ENCODE measurements at regions not wholly inside any gene's neighbourhood (a gene's known extent, or its start where the extent isn't known, plus 50 kb on each side); places are given as distances from the start of the nearest gene placed in this dataset.
A peak's percentile ranks its signal among the peaks of the same experiment; 100 is the strongest.

DNA sequence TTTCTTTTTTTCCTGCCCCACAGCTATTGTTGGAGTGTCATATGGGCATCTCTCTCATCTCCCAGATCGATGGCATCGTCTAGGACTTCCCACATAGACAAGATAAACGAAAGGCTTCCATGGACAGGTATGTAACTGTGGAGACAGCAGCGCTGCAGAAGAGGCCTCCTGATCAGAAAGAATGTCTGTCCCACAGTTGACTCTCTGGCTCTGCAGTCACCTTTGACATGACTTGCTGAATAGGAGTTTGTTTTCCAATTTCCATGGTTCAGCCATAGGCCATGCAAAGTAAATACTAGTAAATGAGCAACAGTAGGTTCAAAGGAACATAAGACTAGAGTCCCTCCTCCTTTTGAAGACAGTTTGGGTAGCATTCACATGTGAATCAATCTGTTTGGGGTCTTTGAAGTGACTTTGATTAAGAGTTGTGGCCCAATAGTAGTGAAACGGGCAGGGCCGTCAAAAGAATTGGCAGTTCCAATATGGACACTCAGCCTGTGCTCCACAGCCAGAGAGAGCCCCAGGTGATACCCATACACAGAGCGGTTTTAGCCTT lies 134.7 kb upstream of the IFNGR1 start:
- no peak for DNase-seq (ENCODE audit: low read depth)

- no peak for DNase-seq (ENCODE audit: low read depth)
Measured at GRCh38 chr6:137353346-137353745, 134.2 kb upstream of the IFNGR1 start.

- no peak for DNase-seq (ENCODE audit: low read depth)
Measured at GRCh38 chr6:137352859-137353258, 133.7 kb upstream of the IFNGR1 start.

DNA sequence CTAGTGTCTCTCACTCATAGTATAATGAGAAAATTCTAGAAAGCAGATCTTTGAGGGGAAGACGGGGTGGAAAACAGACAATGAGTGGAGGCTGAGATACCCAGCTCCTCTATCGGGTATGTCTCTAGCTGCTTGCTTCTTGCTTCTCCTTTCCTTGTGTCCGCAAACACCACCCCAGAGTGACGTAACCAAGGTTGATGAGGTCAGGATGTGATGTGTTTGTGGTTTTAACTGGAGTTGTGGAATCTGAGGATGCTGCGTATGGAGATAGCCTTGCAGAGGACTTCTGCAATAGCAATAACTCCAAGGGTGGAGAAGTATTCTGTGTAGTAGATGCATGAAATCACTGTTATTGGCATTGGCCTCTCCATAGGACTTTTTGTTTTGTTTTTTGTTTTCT lies 132.7 kb upstream of the IFNGR1 start:
- no peak for DNase-seq (ENCODE audit: low read depth)

DNA sequence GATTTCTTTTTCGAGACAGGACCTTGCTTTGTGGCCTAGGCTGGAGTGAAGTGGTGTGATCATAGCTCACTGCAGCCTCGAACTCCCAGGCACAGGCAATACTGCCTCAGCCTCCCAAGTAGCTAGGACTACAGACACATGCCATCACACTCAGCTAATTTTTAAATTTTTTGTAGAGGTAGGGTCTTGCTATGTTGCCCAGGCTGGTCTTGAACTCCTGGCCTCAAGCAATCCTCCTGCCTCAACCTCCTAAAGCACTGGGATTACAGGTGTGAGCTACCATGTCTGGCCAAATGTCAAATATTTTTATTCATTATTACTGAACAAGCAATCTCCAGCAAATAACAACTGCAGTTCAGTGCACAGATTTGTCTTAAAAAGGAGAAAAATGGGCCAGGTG lies 131.7 kb upstream of the IFNGR1 start:
- no peak for DNase-seq (ENCODE audit: low read depth)

- no peak for DNase-seq (ENCODE audit: low read depth)
Measured at GRCh38 chr6:137349856-137350830, 131.0 kb upstream of the IFNGR1 start.

DNA sequence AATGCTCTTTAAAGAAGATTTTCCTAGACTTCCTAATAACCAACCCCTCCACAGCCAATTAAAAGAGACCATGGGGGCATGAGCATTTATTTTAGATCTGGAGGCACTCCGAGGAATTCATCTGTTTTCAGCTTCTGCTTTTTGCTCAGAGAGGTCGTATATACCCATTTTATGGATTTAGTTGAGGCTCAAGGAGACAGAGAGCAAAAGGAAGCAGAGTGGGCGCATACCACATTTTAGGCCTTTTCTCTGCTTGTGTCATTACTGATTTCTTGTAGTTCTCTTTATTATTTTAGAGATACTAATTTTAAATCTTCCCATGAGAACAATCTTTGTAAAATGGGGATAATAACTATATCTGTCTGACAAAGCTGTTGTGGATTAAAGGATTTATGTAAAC lies 129.6 kb upstream of the IFNGR1 start:
- no peak for DNase-seq (ENCODE audit: low read depth)

DNA sequence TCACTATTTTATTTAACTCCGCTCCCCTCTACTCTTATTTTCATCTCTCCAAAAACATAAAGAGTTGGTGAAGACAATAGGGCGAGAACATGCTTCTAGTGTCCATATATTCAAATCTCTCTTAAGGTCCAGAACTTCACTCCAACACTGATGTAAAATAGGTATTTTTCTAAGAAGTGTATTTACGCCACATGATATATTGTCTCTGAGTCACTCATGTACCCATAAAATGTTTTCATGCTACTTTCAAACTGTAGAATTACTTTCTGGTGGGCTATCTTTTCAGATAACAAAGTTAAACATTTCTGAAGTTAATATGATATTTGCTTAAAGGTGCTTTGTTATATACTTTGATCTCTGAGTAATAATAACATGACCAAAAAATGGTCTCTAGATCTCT lies 124.1 kb upstream of the IFNGR1 start:
- no peak for DNase-seq (ENCODE audit: low read depth)

- no peak for DNase-seq (ENCODE audit: low read depth)
Measured at GRCh38 chr6:137342607-137343190, 123.5 kb upstream of the IFNGR1 start.

- DNase-seq (ENCODE audit: low read depth), result peak; percentile 27
Measured at GRCh38 chr6:137341681-137342195, 122.6 kb upstream of the IFNGR1 start.

DNA sequence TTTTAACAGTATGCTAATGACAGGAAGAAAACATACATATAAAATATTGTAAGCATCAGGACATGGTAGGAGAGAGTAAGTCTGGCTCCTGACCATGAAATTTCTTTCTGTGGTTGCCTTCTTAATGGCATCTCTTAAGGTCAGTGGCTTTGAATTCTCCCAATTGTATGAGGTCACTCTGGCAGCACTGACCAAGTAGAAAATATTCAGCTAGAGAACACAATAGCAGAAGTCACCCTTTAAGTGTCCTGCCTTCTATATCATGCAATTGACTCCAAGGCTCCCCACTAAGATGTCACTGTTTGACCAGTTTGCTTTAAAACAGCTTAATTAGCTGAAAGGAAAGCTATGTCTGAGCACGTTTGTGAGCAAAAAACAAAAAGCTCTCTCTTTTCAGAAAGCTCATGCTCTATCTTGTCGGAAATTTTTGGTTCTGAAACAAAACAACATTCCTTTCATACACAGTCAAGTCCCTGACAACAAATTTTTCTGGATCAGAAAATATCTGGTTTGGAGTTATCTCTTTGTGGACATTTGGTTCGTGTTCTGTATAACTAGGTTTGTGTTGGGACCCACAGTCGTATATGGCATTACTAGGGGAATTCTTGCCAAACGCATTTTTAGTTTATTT lies 120.9 kb upstream of the IFNGR1 start:
- DNase-seq (ENCODE audit: low read depth), result no peak

DNA sequence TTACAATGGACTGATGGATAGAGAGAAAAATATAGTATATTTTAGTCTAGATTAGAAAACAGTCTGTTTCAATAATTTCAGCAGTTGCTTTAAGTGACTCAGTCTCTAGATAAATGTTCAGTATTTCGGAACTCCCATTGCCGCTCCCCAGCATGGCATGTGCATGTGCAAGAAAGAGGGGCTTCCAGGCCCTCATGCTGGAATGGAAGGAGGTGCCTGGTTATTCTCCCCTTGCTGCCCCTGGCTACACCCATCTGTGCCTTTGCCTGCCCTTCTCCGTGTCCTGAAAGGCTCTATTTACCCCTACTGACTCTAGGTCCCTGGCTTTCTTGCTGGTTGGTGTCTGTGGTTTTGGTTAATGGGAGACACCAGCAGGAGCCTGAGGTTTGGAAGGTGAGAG lies 115.7 kb upstream of the IFNGR1 start:
- DNase-seq (ENCODE audit: low read depth), result no peak

DNA sequence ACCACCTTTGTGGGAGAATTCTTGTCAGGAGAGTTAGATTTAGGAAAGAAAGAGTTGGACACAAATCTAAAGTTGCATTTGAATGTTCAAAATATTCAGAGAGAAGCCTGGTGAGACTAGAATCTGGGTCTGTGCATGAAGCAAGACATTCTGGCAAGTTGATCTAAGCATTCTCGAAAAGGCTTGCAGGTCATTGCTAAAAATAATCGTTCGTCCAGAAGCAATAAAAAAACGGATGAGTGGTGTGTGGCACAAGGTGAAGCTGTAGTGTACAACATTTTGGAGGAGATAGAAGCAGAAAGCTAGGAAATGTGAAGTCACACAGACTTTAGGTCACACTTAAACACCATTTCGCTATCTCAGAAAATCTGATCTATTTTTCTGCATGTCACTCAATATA lies 114.9 kb upstream of the IFNGR1 start:
- DNase-seq (ENCODE audit: low read depth), result no peak

DNA sequence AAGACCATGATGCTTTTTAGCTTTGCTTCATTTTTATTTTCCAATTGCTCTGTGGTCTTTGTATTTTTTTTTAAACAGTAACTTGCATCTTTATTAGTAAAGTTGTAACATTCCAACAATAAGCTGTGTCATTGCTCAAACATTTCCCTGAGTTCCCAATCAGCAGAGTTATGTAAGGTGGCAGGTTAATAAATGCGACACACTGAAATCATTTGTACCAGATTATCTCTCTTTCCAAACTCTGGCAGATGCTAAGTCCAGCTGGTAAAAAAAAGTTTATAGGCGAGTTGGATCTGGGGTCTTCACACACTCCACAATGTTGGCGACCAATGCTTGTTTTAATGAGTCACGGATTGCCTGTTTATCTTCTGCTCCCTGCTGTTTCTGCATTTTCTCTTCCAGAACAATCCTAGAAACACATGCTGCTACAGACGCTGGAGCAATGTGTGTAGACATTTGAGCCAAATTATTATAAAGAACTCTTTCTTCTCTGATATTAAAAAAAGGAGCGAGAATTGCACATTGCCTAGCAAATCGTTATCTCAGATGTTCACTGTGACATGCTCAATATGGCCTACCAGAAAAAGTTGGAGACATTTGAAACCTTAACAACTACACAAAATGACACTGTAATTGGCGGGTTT lies 113.6 kb upstream of the IFNGR1 start:
- DNase-seq (ENCODE audit: low read depth), result no peak

GRCh38 chr6:137323860-137324259 lies 104.7 kb upstream of the IFNGR1 start:
- no peak for DNase-seq (ENCODE audit: low read depth)

- DNase-seq (ENCODE audit: low read depth), result no peak
Measured at GRCh38 chr6:137320271-137320670, 101.1 kb upstream of the IFNGR1 start.

DNA sequence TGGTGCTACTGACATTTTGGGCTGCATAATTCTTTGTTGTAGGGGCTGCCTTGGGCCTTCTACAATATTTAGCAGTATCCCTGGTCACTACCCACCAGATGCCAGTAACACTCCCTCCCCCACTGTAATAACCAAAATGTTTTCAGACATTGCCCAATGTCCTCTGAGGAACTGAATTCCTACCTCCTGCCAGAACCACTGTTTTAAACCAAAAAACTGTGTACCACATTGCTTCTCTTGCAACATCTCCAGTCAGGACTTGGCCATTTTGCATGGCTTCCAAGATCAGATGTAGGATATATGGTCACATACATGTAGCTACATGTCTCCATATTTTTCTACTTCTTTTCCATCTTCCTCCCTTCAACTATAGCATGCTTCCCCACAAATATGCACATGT lies 97.4 kb upstream of the IFNGR1 start:
- DNase-seq (ENCODE audit: low read depth), result no peak

DNA sequence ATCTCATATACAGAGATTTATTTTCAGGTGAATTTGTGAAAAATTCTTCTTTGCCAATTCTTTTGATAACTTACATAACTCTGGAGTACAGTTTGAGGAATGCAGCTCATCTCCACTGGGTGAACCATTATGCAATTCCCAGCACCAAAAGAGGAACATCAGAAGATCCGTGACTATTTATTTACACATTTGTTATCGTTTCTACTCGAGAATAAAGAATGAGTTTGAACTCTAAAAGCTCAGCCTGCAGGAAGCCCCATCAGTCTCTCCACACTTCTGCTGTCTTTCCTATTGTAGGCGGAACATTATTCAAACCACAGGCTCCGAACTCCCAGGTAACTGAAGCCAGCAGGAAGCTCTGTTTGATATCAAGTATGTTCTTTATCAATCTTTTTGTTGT lies 95.9 kb upstream of the IFNGR1 start:
- no peak for DNase-seq (ENCODE audit: low read depth)

GRCh38 chr6:137313928-137314855 lies 95.0 kb upstream of the IFNGR1 start:
- peak; percentile 51 for DNase-seq (ENCODE audit: low read depth)

DNA sequence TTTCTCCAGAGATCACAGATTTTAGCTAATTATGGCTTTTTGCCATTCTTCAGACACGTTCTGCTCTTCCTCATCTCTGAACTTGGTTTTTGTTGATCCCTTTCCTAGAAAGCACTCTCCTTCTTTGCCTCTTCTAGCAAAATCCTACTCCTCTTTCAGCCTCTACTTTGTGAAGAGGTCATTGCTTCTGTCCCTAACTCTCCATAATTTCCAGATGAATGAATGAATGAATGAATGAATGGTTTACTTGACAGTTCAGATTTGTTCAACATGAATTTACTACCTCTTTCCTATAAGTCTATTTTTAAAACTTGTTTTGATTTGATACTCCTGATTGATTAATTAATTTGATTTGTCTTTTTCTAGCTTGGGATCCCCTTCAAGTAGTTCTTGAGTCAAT lies 94.0 kb upstream of the IFNGR1 start:
- DNase-seq (ENCODE audit: low read depth), result no peak

DNA sequence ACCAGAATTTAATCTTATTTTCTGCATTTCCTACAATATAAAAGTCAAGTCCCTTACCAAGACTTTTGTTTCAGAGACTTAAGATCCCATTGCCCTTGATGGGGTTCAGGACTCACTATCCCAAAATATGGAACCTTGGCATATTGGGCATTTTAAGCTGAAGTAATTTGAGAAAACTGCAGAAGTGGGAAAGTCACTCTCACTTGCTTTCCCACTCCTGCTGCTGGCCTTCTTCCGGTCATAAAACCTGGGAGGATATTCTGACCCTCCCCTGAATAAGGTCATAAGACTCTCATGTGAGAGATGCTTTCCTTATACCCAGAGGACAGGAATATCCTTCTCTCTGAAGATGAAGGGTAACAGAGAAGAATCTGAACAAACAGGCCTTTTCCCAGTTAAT lies 92.8 kb upstream of the IFNGR1 start:
- DNase-seq (ENCODE audit: low read depth), result no peak

Data from activated T-cell treated with anti-CD3 and anti-CD28 coated beads for 24 hours (primary cell).